Thyroid gland (tissue), 4 donors: ENCODE measurements at regions not wholly inside any gene's neighbourhood (a gene's known extent, or its start where the extent isn't known, plus 50 kb on each side); places are given as distances from the start of the nearest gene placed in this dataset.

Source experiments
- DNase-seq, 2 donors: peaks; one replicate each; pipeline ENCODE4 v3.0.0-alpha.2; 2019
- H3K27ac ChIP-seq, 3 donors: fragments of 200-600 bp; sonication (generic); 1 replicate in 2 of 3; 2 replicates in 1 of 3; pipeline ENCODE4 v1.5.1; 2016 to 2019; ENCODE audit warnings: mild to moderate bottlenecking in 1 of 3, moderate library complexity in 1 of 3
- H3K27me3 ChIP-seq: fragments of 200-600 bp; sonication (generic); one replicate; pipeline ENCODE4 v1.5.1; 2019
- H3K36me3 ChIP-seq, 2 donors: fragments of 200-600 bp; sonication (generic); one replicate each; pipeline ENCODE4 v1.5.1; 2016 to 2019
- H3K4me1 ChIP-seq, 2 donors: fragments of 200-600 bp; sonication (generic); one replicate each; pipeline ENCODE4 v1.5.1; 2017 to 2019
- H3K4me3 ChIP-seq, 3 donors: fragments of 200-600 bp; sonication (generic); replicated peaks in 1 of 3; 1 replicate in 2 of 3; 2 replicates in 1 of 3; pipeline ENCODE4 v1.5.1; 2016; ENCODE audit warnings: mild to moderate bottlenecking in 1 of 3
- H3K9me3 ChIP-seq: fragments of 200-600 bp; sonication (generic); one replicate; pipeline ENCODE4 v1.5.1; 2017
- CTCF ChIP-seq, 6 experiments: fragments of 200-600 bp in 3 of 6; fragments of 450-650 bp in 3 of 6; sonication (generic) in 3 of 6; IDR thresholded peaks; one replicate each; pipeline ENCODE4 v1.5.1; 2016 to 2019; ENCODE audit warnings: antibody characterized with exemption in 6 of 6, mild to moderate bottlenecking in 2 of 6, inconsistent platforms in 1 of 6, moderate library complexity in 1 of 6
- POLR2A ChIP-seq, 2 donors: fragments of 450-650 bp; IDR thresholded peaks; one replicate each; pipeline ENCODE4 v1.6.1; 2017; ENCODE audit warnings: antibody characterized with exemption in 2 of 2, mild to moderate bottlenecking in 2 of 2, moderate library complexity in 1 of 2
- WGBS, 2 donors: methylation state at CpG; one replicate each; pipeline ENCODE4 v1.1.5; 2017; 5-methylcytosine and 5-hydroxymethylcytosine counted together
- intact Hi-C: fragments of 100-400 bp; cut with DNase I; formaldehyde crosslinking; loops from one replicate; pipeline ENCODE4 v1.15.1; 2023

- intact Hi-C loops, result no loop called here
Observed at GRCh38 chr7:27367179-27367932, 124.8 kb downstream of the EVX1 start.

DNA sequence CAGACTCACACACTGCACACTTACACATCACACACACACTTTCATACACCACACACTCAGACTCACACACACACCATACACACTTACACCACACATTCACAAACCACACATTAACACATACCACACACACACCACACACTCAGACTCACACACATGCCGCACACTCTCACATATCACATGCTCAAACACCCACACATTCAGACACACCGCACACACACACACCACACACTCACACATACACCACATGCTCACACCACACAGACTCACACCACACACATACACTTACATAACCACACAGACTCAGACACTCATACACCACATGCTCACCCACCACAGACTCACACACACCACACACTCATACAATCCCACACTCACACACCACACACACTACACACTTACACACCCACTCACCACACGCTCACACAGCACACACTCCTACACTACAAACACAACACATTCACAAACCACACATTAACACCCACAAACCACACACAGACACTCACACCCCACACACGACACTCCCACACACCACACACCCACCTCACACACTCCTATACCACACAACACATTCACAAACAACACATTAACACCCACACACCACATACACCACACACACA lies 125.4 kb downstream of the EVX1 start:
- 93 to 96% methylated on average over 4 of the region's 4 CpGs for WGBS, 2 donors
- peaks cover 0 to 4% of the 10 kb centered on the region in 2 donors for H3K4me1 ChIP-seq
- TF ChIP-seq CTCF (IDR thresholded peaks at IDR 0.05) (no peak), POLR2A (IDR thresholded peaks at IDR 0.05) (no peak)
- no peak overlapping the region for H3K27ac ChIP-seq
- H3K9me3 ChIP-seq, result no peaks in the 10 kb centered on the region
- no peak overlapping the region for H3K4me3 ChIP-seq
- H3K36me3 ChIP-seq, result no peaks in the 10 kb centered on the region
- no peak for DNase-seq
- H3K27me3 ChIP-seq, result no peaks in the 10 kb centered on the region
- intact Hi-C loops, result no loop called here

More at GRCh38 chr7:27367179-27367932, 124.8 kb downstream of the EVX1 start:
- Histone ChIP-seq H3K27ac (no peak overlapping the region), H3K4me3 (no peak overlapping the region), H3K4me1 (peaks cover 0 to 4% of the 10 kb centered on the region in 2 donors), H3K27me3 (no peaks in the 10 kb centered on the region), H3K36me3 (no peaks in the 10 kb centered on the region), H3K9me3 (no peaks in the 10 kb centered on the region)
- DNase-seq, result no peak
- 89 to 91% methylated on average over 4 of the region's 4 CpGs for WGBS, 2 donors
- no peak for TF ChIP-seq CTCF (IDR thresholded peaks at IDR 0.05)

- TF ChIP-seq CTCF (IDR thresholded peaks at IDR 0.05), result no peak
- no peak for TF ChIP-seq POLR2A (IDR thresholded peaks at IDR 0.05)
- H3K36me3 ChIP-seq, result no peaks in the 10 kb centered on the region
- intact Hi-C loops, result no loop called here
- no peak for DNase-seq
- H3K4me1 ChIP-seq, result no peaks in the 10 kb centered on the region
- WGBS, 2 donors, result 72 to 74% methylated on average over 6 of the region's 6 CpGs
- no peaks in the 10 kb centered on the region for H3K9me3 ChIP-seq
- H3K4me3 ChIP-seq, result no peak overlapping the region
- no peaks in the 10 kb centered on the region for H3K27me3 ChIP-seq
- H3K27ac ChIP-seq, result no peak overlapping the region
Observed at GRCh38 chr7:27374958-27375841, 132.6 kb downstream of the EVX1 start.

GRCh38 chr7:27375958-27376357 lies 133.4 kb downstream of the EVX1 start:
- Histone ChIP-seq H3K27me3 (no peaks in the 10 kb centered on the region), H3K9me3 (no peaks in the 10 kb centered on the region), H3K4me1 (no peaks in the 10 kb centered on the region), H3K27ac (no peak overlapping the region), H3K36me3 (no peaks in the 10 kb centered on the region), H3K4me3 (no peak overlapping the region)
- TF ChIP-seq POLR2A (IDR thresholded peaks at IDR 0.05) (no peak), CTCF (IDR thresholded peaks at IDR 0.05) (no peak)
- peak in 1 of 2 donors; percentile 5 for DNase-seq
- 35 to 37% methylated on average over 5 of the region's 5 CpGs for WGBS, 2 donors
- intact Hi-C loops, result no loop called here
